Thyroid gland (tissue), 4 donors: ENCODE measurements at regions not wholly inside any gene's neighbourhood (a gene's known extent, or its start where the extent isn't known, plus 50 kb on each side); places are given as distances from the start of the nearest gene placed in this dataset.
A peak's percentile ranks its signal among the peaks of the same experiment; 100 is the strongest.
"Not testable (repeated sequence)": the region's sequence is repeated elsewhere in the genome, so short reads cannot be mapped to it uniquely, and the experiment has no call there.

Experiments used
- DNase-seq, 2 donors: peaks; one replicate each; pipeline ENCODE4 v3.0.0-alpha.2; 2019
- H3K27ac ChIP-seq, 3 donors: fragments of 200-600 bp; sonication (generic); 1 replicate in 2 of 3; 2 replicates in 1 of 3; pipeline ENCODE4 v1.5.1; 2016 to 2019; ENCODE audit warnings: mild to moderate bottlenecking in 1 of 3, moderate library complexity in 1 of 3
- H3K27me3 ChIP-seq: fragments of 200-600 bp; sonication (generic); one replicate; pipeline ENCODE4 v1.5.1; 2019
- H3K36me3 ChIP-seq, 2 donors: fragments of 200-600 bp; sonication (generic); one replicate each; pipeline ENCODE4 v1.5.1; 2016 to 2019
- H3K4me1 ChIP-seq, 2 donors: fragments of 200-600 bp; sonication (generic); one replicate each; pipeline ENCODE4 v1.5.1; 2017 to 2019
- H3K4me3 ChIP-seq, 3 donors: fragments of 200-600 bp; sonication (generic); replicated peaks in 1 of 3; 1 replicate in 2 of 3; 2 replicates in 1 of 3; pipeline ENCODE4 v1.5.1; 2016; ENCODE audit warnings: mild to moderate bottlenecking in 1 of 3
- H3K9me3 ChIP-seq: fragments of 200-600 bp; sonication (generic); one replicate; pipeline ENCODE4 v1.5.1; 2017
- CTCF ChIP-seq, 6 experiments: fragments of 200-600 bp in 3 of 6; fragments of 450-650 bp in 3 of 6; sonication (generic) in 3 of 6; IDR thresholded peaks; one replicate each; pipeline ENCODE4 v1.5.1; 2016 to 2019; ENCODE audit warnings: antibody characterized with exemption in 6 of 6, mild to moderate bottlenecking in 2 of 6, inconsistent platforms in 1 of 6, moderate library complexity in 1 of 6
- POLR2A ChIP-seq, 2 donors: fragments of 450-650 bp; IDR thresholded peaks; one replicate each; pipeline ENCODE4 v1.6.1; 2017; ENCODE audit warnings: antibody characterized with exemption in 2 of 2, mild to moderate bottlenecking in 2 of 2, moderate library complexity in 1 of 2
- WGBS, 2 donors: methylation state at CpG; one replicate each; pipeline ENCODE4 v1.1.5; 2017; 5-methylcytosine and 5-hydroxymethylcytosine counted together
- intact Hi-C: fragments of 100-400 bp; cut with DNase I; formaldehyde crosslinking; loops from one replicate; pipeline ENCODE4 v1.15.1; 2023

DNA sequence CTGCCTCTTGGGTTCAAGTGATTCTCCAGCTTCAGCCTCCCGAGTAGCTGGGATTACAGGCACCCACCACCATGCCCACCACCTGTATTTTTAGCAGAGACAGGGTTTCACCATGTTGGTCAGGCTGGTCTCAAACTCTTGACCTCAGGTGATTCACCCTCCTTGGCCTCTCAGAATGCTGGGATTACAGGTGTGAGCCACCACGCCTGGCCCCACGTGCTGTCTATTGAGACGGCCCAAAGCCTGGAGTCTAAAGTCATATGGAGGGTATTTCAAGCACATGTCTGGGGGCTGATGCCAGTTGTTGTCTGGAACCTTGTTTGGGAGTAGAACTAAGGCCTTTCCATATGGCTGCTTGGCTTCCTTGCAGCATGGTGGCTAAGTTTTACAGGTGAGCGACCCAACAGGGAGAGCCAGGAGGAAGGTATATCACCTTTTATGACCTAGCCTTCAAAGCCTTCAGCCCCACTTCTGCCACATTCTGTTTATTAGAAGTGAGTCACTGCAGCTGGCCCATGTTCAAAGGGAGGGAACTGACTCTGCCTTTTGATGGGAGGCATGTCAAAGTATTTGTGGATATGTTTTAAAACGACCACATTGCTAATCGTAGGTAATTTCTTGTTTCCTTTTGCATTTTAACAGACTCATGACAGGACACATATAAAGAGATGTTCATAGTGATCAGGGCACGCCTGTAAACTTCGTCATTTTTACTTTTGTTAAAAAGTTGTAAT is 105.3 kb upstream of the GOLGA6L4 start:
- H3K4me3 ChIP-seq, H3K36me3 ChIP-seq, intact Hi-C loops, H3K4me1 ChIP-seq, DNase-seq, H3K27ac ChIP-seq, H3K9me3 ChIP-seq, H3K27me3 ChIP-seq: not testable (repeated sequence)
- WGBS, 2 donors: 88% methylated on average over 9 of the region's 9 CpGs

DNA sequence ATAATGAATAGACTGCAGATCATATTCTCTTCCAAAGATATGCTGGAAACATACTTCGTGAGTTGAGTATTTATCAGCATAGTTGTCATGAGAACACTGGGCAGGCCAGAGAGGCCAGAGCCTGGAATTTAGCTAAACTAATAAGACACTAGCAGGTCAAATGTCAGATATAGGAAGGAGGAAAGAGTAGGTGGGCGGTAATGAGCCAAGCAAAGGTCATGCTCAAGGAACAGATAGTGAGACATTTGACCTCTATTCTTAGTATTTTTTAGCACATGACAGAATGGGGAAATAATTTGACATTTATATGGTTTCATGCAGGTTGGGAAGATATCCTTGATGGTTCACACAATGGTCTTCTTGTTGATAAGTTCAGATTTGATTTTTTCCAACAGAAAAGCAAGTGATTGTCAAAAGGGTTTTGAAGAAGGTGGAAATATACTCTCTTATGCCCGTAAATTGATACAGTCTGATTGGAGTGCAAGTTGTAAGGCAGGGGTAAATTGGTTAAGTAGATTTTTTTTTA is 99.6 kb upstream of the GOLGA6L4 start:
- DNase-seq, H3K9me3 ChIP-seq, H3K36me3 ChIP-seq, intact Hi-C loops, H3K27ac ChIP-seq, H3K27me3 ChIP-seq, H3K4me1 ChIP-seq, H3K4me3 ChIP-seq: not testable (repeated sequence)
- WGBS, 2 donors: 95 to 96% methylated on average over 2 of the region's 3 CpGs

GRCh38 chr15:84142888-84143337 is 92.7 kb upstream of the GOLGA6L4 start:
- TF ChIP-seq POLR2A (IDR thresholded peaks at IDR 0.05) (no peak), CTCF (IDR thresholded peaks at IDR 0.05) (peak; percentile 40 to 81 (median 68))
- Histone ChIP-seq H3K36me3 (no peaks in the 10 kb centered on the region), H3K4me1 (no peaks in the 10 kb centered on the region), H3K9me3 (no peaks in the 10 kb centered on the region), H3K27ac (no peak overlapping the region), H3K4me3 (no peak overlapping the region), H3K27me3 (no peaks in the 10 kb centered on the region)
- intact Hi-C loops: no loop called here
- DNase-seq: peak; percentile 78 to 80
- 0 to 2% methylated on average over 4 to 7 of the region's 7 CpGs for WGBS, 2 donors

DNA sequence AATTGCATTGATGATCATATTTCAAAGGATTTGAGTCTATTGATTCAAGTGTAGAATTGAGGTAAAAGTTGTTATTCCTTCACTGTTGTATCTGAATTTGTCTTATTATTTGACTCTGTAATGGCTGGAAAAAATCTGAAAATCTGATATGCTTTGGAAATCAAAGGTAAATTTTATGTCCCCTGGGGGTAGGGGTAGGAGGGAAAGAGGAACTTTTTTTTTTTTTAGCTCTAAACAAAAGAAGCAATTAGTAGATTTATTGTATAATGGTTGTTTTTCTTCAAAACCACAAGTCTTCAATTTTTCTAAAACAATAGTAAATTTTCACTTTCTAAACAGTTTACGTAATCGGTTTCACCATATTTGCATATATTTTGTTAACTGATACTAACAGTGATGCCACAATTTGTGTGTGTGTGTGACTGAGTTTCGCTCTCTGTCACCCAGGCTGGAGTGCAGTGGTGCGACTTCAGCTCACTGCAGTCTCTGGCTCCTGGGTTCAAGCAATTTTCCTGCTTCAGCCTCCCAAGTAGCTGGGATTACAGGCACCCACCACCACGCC is 91.7 kb upstream of the GOLGA6L4 start:
- DNase-seq: no peak
- no peaks in the 10 kb centered on the region for H3K4me1 ChIP-seq
- TF ChIP-seq CTCF (IDR thresholded peaks at IDR 0.05) (no peak), POLR2A (IDR thresholded peaks at IDR 0.05) (no peak)
- no peaks in the 10 kb centered on the region for H3K27me3 ChIP-seq
- H3K4me3 ChIP-seq: no peak overlapping the region
- intact Hi-C loops: no loop called here
- H3K36me3 ChIP-seq: no peaks in the 10 kb centered on the region
- H3K27ac ChIP-seq: no peak overlapping the region
- WGBS, 2 donors: 82 to 94% methylated on average over 5 of the region's 5 CpGs
- no peaks in the 10 kb centered on the region for H3K9me3 ChIP-seq

- H3K27ac ChIP-seq, DNase-seq: not testable (repeated sequence)
- WGBS, 2 donors: 47 to 52% methylated on average over 8 of the region's 8 CpGs
Observed at GRCh38 chr15:84144946-84145345, 90.6 kb upstream of the GOLGA6L4 start.

DNA sequence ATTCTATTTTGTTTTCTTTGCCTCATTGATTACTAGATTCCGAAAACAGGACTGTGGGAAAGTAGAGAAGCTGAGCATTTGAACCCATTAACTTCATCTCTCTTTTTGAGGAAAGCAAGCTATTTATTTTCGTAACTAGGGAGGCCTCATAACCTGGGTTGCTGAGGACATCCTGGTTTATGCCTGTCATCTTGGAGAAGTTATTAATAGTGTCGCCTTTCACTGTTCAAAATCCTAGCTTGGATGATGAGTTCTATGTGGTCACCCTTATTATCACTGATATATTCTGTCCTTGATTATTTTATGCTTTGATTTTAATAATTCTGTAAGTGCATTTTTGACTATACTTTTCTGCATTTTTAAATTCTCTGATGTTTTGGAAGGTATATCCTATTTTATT is 89.3 kb upstream of the GOLGA6L4 start:
- H3K27ac ChIP-seq, H3K36me3 ChIP-seq, H3K4me3 ChIP-seq, DNase-seq, intact Hi-C loops, H3K9me3 ChIP-seq, H3K4me1 ChIP-seq, H3K27me3 ChIP-seq: not testable (repeated sequence)
- 90 to 93% methylated on average over 3 of the region's 3 CpGs for WGBS, 2 donors

More at GRCh38 chr15:84144946-84145345, 90.6 kb upstream of the GOLGA6L4 start:
- H3K36me3 ChIP-seq, H3K27me3 ChIP-seq, H3K9me3 ChIP-seq, intact Hi-C loops, H3K4me3 ChIP-seq, H3K4me1 ChIP-seq: not testable (repeated sequence)

- H3K36me3 ChIP-seq, H3K27ac ChIP-seq, H3K9me3 ChIP-seq, DNase-seq, H3K4me1 ChIP-seq, H3K27me3 ChIP-seq, H3K4me3 ChIP-seq, intact Hi-C loops: not testable (repeated sequence)
- WGBS, 2 donors: 50 to 92% methylated on average over 1 of the region's 2 CpGs
Observed at GRCh38 chr15:84147307-84147706, 88.3 kb upstream of the GOLGA6L4 start.
